MM.1S (cell line): ENCODE measurements at regions not wholly inside any gene's neighbourhood (a gene's known extent, or its start where the extent isn't known, plus 50 kb on each side); places are given as distances from the start of the nearest gene placed in this dataset.

Source experiments
- DNase-seq: peaks from one replicate; pipeline ENCODE4 v3.0.0-alpha.2; 2015
- H2AFZ ChIP-seq: fragments of 300-600 bp; sonication (generic); 2 replicates; pipeline ENCODE4 v1.6.0; 2016; ENCODE audit warnings: antibody characterized with exemption, low read length
- H3F3A ChIP-seq: fragments of 300-600 bp; sonication (generic); 2 replicates; pipeline ENCODE4 v1.6.1; 2016; ENCODE audit warnings: mild to moderate bottlenecking, antibody characterized with exemption, low read length, moderate library complexity, mixed read lengths; ENCODE audit not compliant: insufficient read depth
- H3K27ac ChIP-seq: fragments of 300-600 bp; sonication (generic); 2 replicates; pipeline ENCODE4 v1.5.1; 2016; ENCODE audit warnings: mild to moderate bottlenecking, low read length
- H3K27me3 ChIP-seq: fragments of 300-600 bp; sonication (generic); replicated peaks from 2 replicates; pipeline ENCODE4 v1.6.0; 2016; ENCODE audit warnings: low read length; ENCODE audit not compliant: insufficient read depth
- H3K36me3 ChIP-seq: fragments of 300-600 bp; sonication (generic); replicated peaks from 2 replicates; pipeline ENCODE4 v1.6.1; 2016; ENCODE audit warnings: mild to moderate bottlenecking, low read length, mixed read lengths; ENCODE audit not compliant: insufficient read depth
- H3K4me1 ChIP-seq: fragments of 300-600 bp; sonication (generic); 2 replicates; pipeline ENCODE4 v1.6.1; 2016; ENCODE audit warnings: low read length, mixed read lengths
- H3K4me2 ChIP-seq: fragments of 300-600 bp; sonication (generic); 2 replicates; pipeline ENCODE4 v1.6.0; 2016; ENCODE audit warnings: low read depth, low read length
- H3K4me3 ChIP-seq: fragments of 300-600 bp; sonication (generic); 2 replicates; pipeline ENCODE4 v1.5.1; 2016; ENCODE audit warnings: low read length, mixed read lengths
- H3K79me2 ChIP-seq: fragments of 300-600 bp; sonication (generic); 2 replicates; pipeline ENCODE4 v1.6.1; 2016; ENCODE audit warnings: mixed run types, low read length, mixed read lengths
- H3K9ac ChIP-seq: fragments of 300-600 bp; sonication (generic); 2 replicates; pipeline ENCODE4 v1.6.1; 2016; ENCODE audit warnings: low read length, mixed read lengths
- H3K9me2 ChIP-seq: fragments of 300-600 bp; sonication (generic); replicated peaks from 2 replicates; pipeline ENCODE4 v1.6.1; 2016; ENCODE audit warnings: mild to moderate bottlenecking, low read length, mixed read lengths; ENCODE audit not compliant: insufficient read depth
- H3K9me3 ChIP-seq: fragments of 300-600 bp; sonication (generic); replicated peaks from 2 replicates; pipeline ENCODE4 v1.6.1; 2016; ENCODE audit warnings: mild to moderate bottlenecking, low read length, mixed read lengths; ENCODE audit not compliant: insufficient read depth
- H4K20me1 ChIP-seq: fragments of 300-600 bp; sonication (generic); 2 replicates; pipeline ENCODE4 v1.6.1; 2016; ENCODE audit warnings: mild to moderate bottlenecking, low read length, moderate library complexity, mixed read lengths; ENCODE audit not compliant: insufficient read depth
- EZH2 ChIP-seq: fragments of 300-600 bp; sonication (generic); optimal IDR thresholded peaks from 2 replicates; pipeline ENCODE3; 2017; ENCODE audit warnings: low read depth, mild to moderate bottlenecking, antibody characterized with exemption, low read length, mixed read lengths
- EZH2phosphoT487 ChIP-seq: fragments of 300-600 bp; sonication (generic); IDR thresholded peaks from 2 replicates; pipeline ENCODE4 v1.6.1; 2018; ENCODE audit warnings: antibody characterized with exemption, low read length
- TF ChIP-seq, protein P1 (sequence below): fragments of 300-600 bp; sonication (generic); IDR thresholded peaks from 2 replicates; pipeline ENCODE4 v1.5.1; 2016; ENCODE audit warnings: antibody characterized with exemption, low read length, mixed read lengths

DNA sequence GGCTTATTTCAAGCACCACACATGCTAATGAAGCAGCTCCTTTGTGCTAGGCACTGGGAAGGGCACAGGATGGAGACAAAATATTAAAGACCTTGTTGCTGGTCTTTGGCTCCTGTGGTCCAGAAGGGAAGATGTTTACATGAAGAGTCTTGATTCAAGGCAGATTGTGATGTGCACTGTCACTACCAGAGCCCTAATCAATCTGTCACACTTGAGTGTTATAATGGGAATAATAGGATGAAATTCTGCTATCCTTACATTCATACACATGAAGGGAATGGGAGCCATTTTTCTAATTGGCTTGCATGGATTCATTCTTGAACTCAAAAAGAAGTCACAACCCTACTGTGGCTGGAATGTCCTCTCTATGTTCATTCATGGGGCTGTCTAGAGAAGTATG is 203.0 kb downstream of the SEC61B start:
- Histone ChIP-seq H3K4me2 (no peak overlapping the region), H3K27ac (no peak overlapping the region), H3K9me2 (no peaks in the 10 kb centered on the region), H3K36me3 (no peaks in the 10 kb centered on the region), H3K27me3 (no peaks in the 10 kb centered on the region), H3K9ac (no peak overlapping the region), H3F3A (no peaks in the 10 kb centered on the region), H3K79me2 (no peaks in the 10 kb centered on the region), H2AFZ (no peak overlapping the region), H3K4me1 (no peaks in the 10 kb centered on the region), H3K9me3 (no peaks in the 10 kb centered on the region), H3K4me3 (no peak overlapping the region), H4K20me1 (no peaks in the 10 kb centered on the region)
- no peak for TF ChIP-seq EZH2phosphoT487
- TF ChIP-seq, protein P1, sequence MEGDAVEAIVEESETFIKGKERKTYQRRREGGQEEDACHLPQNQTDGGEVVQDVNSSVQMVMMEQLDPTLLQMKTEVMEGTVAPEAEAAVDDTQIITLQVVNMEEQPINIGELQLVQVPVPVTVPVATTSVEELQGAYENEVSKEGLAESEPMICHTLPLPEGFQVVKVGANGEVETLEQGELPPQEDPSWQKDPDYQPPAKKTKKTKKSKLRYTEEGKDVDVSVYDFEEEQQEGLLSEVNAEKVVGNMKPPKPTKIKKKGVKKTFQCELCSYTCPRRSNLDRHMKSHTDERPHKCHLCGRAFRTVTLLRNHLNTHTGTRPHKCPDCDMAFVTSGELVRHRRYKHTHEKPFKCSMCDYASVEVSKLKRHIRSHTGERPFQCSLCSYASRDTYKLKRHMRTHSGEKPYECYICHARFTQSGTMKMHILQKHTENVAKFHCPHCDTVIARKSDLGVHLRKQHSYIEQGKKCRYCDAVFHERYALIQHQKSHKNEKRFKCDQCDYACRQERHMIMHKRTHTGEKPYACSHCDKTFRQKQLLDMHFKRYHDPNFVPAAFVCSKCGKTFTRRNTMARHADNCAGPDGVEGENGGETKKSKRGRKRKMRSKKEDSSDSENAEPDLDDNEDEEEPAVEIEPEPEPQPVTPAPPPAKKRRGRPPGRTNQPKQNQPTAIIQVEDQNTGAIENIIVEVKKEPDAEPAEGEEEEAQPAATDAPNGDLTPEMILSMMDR, result no peak
- no peak for TF ChIP-seq EZH2
- no peak for DNase-seq

DNA sequence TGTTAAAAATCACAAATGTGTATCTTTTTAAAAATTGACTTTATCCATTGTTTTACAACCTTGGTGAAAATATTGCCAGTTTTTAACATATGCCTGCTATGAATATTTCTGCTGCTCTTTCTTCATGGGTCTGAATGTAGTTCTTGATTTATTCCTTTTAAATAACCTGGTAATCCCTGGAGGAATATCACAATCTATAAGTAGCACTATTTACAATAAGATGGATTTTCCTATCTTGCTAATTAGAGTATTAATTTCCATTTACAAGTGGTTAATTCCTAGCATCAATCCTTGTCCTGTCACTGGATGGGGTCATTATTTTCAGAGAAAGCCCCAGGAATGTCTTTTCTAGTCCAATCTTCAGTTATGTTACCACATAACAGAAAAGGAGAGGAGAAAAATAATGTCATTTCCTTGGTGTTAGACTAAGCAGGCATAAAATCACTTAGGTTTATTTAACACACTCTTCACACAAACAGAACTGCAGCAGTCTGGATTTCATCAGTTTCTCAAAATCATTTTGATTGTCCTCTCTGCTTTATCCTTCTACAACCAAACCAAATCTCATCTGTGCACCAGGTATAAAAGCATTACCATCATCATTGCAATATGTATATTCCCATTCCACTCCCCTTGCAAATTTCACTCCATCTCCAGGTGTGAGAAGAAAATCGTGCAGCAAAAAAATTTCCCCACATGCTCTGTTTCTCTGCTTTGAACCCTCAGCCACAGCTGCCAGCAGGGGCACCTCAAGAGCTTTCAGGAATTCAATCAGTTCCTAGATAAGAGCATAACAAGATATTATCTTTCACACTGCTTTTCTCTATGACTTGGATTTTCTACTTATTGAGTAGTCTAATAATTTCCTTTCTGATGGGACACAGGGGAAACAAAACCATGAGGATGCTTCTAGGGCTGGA is 204.1 kb downstream of the SEC61B start:
- TF ChIP-seq, protein P1, result no peak
- no peak for TF ChIP-seq EZH2phosphoT487
- no peak for TF ChIP-seq EZH2
- Histone ChIP-seq H3K4me3 (no peak overlapping the region), H3K9me3 (no peaks in the 10 kb centered on the region), H2AFZ (no peak overlapping the region), H3F3A (no peaks in the 10 kb centered on the region), H3K27me3 (no peaks in the 10 kb centered on the region), H3K4me2 (no peak overlapping the region), H3K36me3 (no peaks in the 10 kb centered on the region), H3K9me2 (no peaks in the 10 kb centered on the region), H3K27ac (no peak overlapping the region), H3K9ac (no peak overlapping the region), H4K20me1 (no peaks in the 10 kb centered on the region), H3K4me1 (no peaks in the 10 kb centered on the region), H3K79me2 (no peaks in the 10 kb centered on the region)
- no peak for DNase-seq

DNA sequence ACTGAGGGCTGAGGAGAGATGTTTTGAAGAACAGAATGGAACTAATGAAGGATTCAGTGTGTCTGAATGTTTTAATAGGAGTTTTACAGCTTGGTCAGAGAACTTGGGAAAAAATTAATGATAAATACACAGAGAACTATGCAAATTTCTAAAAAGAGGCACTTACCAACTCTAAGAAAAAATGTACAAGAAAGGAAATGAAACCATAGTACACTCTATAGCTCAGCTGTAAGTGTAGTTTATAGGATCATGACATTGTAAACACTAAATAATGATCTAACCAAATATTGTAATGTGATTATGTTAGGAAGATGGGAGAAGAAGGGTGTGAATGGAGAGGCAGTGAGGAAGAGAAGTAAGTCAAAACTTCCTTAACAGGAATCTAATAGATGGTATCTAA is 205.2 kb downstream of the SEC61B start:
- Histone ChIP-seq H3K9ac (no peak overlapping the region), H3K9me2 (no peaks in the 10 kb centered on the region), H3K27ac (no peak overlapping the region), H3K27me3 (no peaks in the 10 kb centered on the region), H4K20me1 (no peaks in the 10 kb centered on the region), H3K4me1 (no peaks in the 10 kb centered on the region), H3K4me3 (no peak overlapping the region), H3K4me2 (no peak overlapping the region), H3K79me2 (no peaks in the 10 kb centered on the region), H3F3A (no peaks in the 10 kb centered on the region), H2AFZ (no peak overlapping the region), H3K9me3 (no peaks in the 10 kb centered on the region), H3K36me3 (no peaks in the 10 kb centered on the region)
- no peak for DNase-seq
- TF ChIP-seq, protein P1, result no peak
- no peak for TF ChIP-seq EZH2phosphoT487
- no peak for TF ChIP-seq EZH2
